ENCODE measurements at regions not wholly inside any gene's neighbourhood (a gene's known extent, or its start where the extent isn't known, plus 50 kb on each side); places are given as distances from the start of the nearest gene placed in this dataset.
"Not testable (repeated sequence)": the region's sequence is repeated elsewhere in the genome, so short reads cannot be mapped to it uniquely, and the experiment has no call there.

- Histone ChIP-seq H3K9me3 (peaks cover 0 to 5% (median 0%) of the 10 kb centered on the region in 11 donors), H3K36me3 (no peaks in the 10 kb centered on the region), H3K27ac (no peak overlapping the region), H3K4me3 (no peak overlapping the region), H3K4me1 (peaks cover 0 to 9% (median 0%) of the 10 kb centered on the region in 9 donors), H3K27me3 (no peaks in the 10 kb centered on the region)
- intact Hi-C loops (cut with DNase I) = no loop called here
- TF ChIP-seq, protein P1, sequence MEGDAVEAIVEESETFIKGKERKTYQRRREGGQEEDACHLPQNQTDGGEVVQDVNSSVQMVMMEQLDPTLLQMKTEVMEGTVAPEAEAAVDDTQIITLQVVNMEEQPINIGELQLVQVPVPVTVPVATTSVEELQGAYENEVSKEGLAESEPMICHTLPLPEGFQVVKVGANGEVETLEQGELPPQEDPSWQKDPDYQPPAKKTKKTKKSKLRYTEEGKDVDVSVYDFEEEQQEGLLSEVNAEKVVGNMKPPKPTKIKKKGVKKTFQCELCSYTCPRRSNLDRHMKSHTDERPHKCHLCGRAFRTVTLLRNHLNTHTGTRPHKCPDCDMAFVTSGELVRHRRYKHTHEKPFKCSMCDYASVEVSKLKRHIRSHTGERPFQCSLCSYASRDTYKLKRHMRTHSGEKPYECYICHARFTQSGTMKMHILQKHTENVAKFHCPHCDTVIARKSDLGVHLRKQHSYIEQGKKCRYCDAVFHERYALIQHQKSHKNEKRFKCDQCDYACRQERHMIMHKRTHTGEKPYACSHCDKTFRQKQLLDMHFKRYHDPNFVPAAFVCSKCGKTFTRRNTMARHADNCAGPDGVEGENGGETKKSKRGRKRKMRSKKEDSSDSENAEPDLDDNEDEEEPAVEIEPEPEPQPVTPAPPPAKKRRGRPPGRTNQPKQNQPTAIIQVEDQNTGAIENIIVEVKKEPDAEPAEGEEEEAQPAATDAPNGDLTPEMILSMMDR (IDR thresholded peaks at IDR 0.05) = no peak
- DNase-seq (no peak), ATAC-seq (no peak)
- WGBS, 2 donors = 87 to 92% methylated on average over 5 of the region's 5 CpGs
These were observed 84.6 kb upstream of the BCL2L14 start for GRCh38 chr12:11986165-11986564.

DNA sequence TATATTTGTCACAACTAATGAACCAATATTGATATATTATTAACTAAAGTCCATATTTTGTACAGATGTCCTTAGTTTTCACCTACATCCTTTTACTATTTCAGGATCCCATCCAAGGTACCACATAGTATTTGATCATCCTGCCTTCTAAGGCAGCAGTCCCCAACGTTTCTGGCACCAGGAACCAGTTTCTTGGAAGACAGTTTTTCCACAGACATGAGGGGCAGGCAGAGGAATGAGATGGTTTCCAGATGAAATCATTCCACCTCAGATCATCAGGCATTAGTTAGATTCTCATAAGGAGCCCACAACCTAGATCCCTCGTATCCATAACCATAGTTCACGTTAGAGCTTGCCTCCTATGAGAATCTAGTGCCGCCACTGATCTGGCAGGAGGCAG, 82.8 kb upstream of the BCL2L14 start:
- WGBS, 2 donors = 82 to 83% methylated on average over 4 of the region's 4 CpGs
- H3K4me1 ChIP-seq = no peaks in the 10 kb centered on the region
- H3K27me3 ChIP-seq = no peaks in the 10 kb centered on the region
- intact Hi-C loops (cut with DNase I) = no loop called here
- H3K4me3 ChIP-seq = no peak overlapping the region
- ATAC-seq (no peak), DNase-seq (no peak)
- H3K36me3 ChIP-seq = no peaks in the 10 kb centered on the region
- H3K9me3 ChIP-seq = peaks cover 0 to 6% (median 0%) of the 10 kb centered on the region in 11 donors
- no peak overlapping the region for H3K27ac ChIP-seq
- TF ChIP-seq, protein P1 (IDR thresholded peaks at IDR 0.05) = no peak

GRCh38 chr12:11991604-11992003, 79.1 kb upstream of the BCL2L14 start:
- DNase-seq (no peak), ATAC-seq (no peak)
- 67 to 75% methylated on average over 4 of the region's 4 CpGs for WGBS, 2 donors
- peaks cover 0 to 7% (median 0%) of the 10 kb centered on the region in 11 donors for H3K9me3 ChIP-seq
- H3K27me3 ChIP-seq = no peaks in the 10 kb centered on the region
- intact Hi-C loops (cut with DNase I) = no loop called here
- no peaks in the 10 kb centered on the region for H3K4me1 ChIP-seq
- no peak overlapping the region for H3K4me3 ChIP-seq
- TF ChIP-seq, protein P1 (IDR thresholded peaks at IDR 0.05) = no peak
- H3K27ac ChIP-seq = no peak overlapping the region
- H3K36me3 ChIP-seq = no peaks in the 10 kb centered on the region

DNA sequence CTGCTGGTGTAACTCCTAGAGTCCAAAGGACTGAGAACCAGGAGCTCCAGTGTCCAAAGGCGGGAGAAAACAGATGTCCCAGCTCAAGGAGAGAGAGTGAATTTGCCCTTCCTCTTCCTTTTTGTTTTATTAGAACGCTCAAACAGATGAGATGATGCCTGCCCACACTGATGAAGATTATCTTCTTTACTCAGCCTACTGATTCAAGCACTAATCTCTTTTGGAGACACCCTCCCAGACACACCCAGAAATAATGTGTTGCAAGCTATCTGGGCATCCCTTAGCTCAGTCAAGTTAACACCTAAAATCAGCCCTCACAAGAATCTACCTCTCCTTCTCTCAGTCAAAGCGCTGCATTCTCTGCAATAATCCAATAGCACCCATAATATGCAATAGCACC, 78.2 kb upstream of the BCL2L14 start:
- DNase-seq = no peak
- WGBS, 2 donors = 91 to 95% methylated on average over 3 of the region's 3 CpGs
- Histone ChIP-seq H3K27me3 (no peaks in the 10 kb centered on the region), H3K27ac (no peak overlapping the region), H3K4me1 (no peaks in the 10 kb centered on the region), H3K4me3 (no peak overlapping the region), H3K9me3 (peaks cover 0 to 7% (median 0%) of the 10 kb centered on the region in 11 donors), H3K36me3 (no peaks in the 10 kb centered on the region)
- TF ChIP-seq, protein P1 (IDR thresholded peaks at IDR 0.05) = no peak
- no peak for ATAC-seq
- intact Hi-C loops (cut with DNase I) = no loop called here

- ATAC-seq; H3K36me3 ChIP-seq; H3K9me3 ChIP-seq; H3K4me3 ChIP-seq; H3K27me3 ChIP-seq; intact Hi-C loops (cut with DNase I); DNase-seq; H3K4me1 ChIP-seq: not testable (repeated sequence)
- peak overlapping the region in 1 of 10 donors; percentile 31 for H3K27ac ChIP-seq
- 82 to 85% methylated on average over 7 of the region's 7 CpGs for WGBS, 2 donors
These were observed 72.3 kb upstream of the BCL2L14 start for GRCh38 chr12:11998307-11998943.

All from heart right ventricle (tissue), 16 donors.